ENCODE measurements at regions not wholly inside any gene's neighbourhood (a gene's known extent, or its start where the extent isn't known, plus 50 kb on each side); places are given as distances from the start of the nearest gene placed in this dataset.

DNA sequence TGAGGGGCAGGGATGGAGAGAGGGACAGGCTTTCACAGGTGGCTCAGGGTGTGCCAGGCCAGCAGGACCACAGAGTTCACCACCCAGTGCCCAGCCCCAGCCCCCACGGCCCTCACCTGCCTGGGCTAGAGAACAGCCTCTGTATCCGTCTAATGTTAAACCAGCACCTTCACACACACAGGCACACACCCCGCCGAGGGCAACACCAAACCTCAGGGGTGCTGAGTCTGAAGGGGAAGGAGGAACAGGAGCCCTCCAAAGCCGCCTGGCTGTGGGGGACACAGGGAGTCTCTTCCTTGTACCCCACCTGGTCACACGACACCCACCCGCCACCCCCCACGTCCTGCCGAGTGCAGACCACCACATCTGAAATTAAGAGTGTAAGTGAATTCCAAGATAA, 205.8 kb upstream of the SALL3 start:
- Histone ChIP-seq H3K4me3 (no peak overlapping the region), H3K27me3 (ENCODE audit: low read depth) (no peaks in the 10 kb centered on the region), H3K4me1 (peaks cover 4% of the 10 kb centered on the region; the same call in 1 of the 2 replicates), H3K9me3 (no peaks in the 10 kb centered on the region), H3K36me3 (replicated peaks) (no peaks in the 10 kb centered on the region)
- in situ Hi-C loops (cut with MboI; ENCODE audit: low sequenced_read_pairs) = no loop called here
- DNase-seq (ENCODE audit: low spot score in 2 of 2) = no peak

DNA sequence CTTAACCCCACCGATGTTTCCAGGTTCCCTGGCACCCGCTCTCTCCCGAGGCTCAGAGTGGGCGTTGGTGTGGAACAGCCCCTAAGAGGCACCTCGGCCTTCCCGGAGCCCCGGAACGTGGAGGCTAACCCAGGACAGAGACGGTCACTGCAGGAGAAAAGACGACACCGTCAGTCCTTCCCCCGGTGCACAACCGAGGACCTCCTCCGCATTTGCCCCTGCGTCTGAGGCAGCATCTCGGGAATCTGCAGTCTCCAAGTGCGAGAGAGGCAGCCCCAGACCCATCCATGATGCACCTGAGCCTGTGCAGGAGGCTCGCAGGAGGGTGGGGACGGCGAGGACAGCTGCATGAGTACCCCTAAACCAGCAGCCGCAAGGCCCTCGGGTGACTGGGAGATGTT, 204.9 kb upstream of the SALL3 start:
- Histone ChIP-seq H3K4me3 (no peak overlapping the region), H3K9me3 (no peaks in the 10 kb centered on the region), H3K4me1 (peaks cover 4% of the 10 kb centered on the region; the same call in 1 of the 2 replicates), H3K27me3 (ENCODE audit: low read depth) (no peaks in the 10 kb centered on the region), H3K36me3 (replicated peaks) (no peaks in the 10 kb centered on the region)
- DNase-seq (ENCODE audit: low spot score in 2 of 2) = no peak
- in situ Hi-C loops (cut with MboI; ENCODE audit: low sequenced_read_pairs) = no loop called here

GRCh38 chr18:78776151-78776550, 203.5 kb upstream of the SALL3 start:
- in situ Hi-C loops (cut with MboI; ENCODE audit: low sequenced_read_pairs) = no loop called here
- Histone ChIP-seq H3K4me3 (no peak overlapping the region), H3K9me3 (no peaks in the 10 kb centered on the region), H3K27me3 (ENCODE audit: low read depth) (no peaks in the 10 kb centered on the region), H3K36me3 (replicated peaks) (no peaks in the 10 kb centered on the region), H3K4me1 (peaks cover 4% of the 10 kb centered on the region; the same call in 1 of the 2 replicates)
- no peak for DNase-seq (ENCODE audit: low spot score in 2 of 2)

GRCh38 chr18:78776706-78777285, 202.8 kb upstream of the SALL3 start:
- DNase-seq (ENCODE audit: low spot score in 2 of 2) = no peak
- H3K36me3 ChIP-seq (replicated peaks) = no peaks in the 10 kb centered on the region
- H3K9me3 ChIP-seq = no peaks in the 10 kb centered on the region
- in situ Hi-C loops (cut with MboI; ENCODE audit: low sequenced_read_pairs) = no loop called here
- peaks cover 4% of the 10 kb centered on the region; the same call in 1 of the 2 replicates for H3K4me1 ChIP-seq
- no peak overlapping the region for H3K4me3 ChIP-seq
- no peaks in the 10 kb centered on the region for H3K27me3 ChIP-seq (ENCODE audit: low read depth)

- Histone ChIP-seq H3K27me3 (ENCODE audit: low read depth) (no peaks in the 10 kb centered on the region), H3K9me3 (no peaks in the 10 kb centered on the region), H3K36me3 (replicated peaks) (no peaks in the 10 kb centered on the region), H3K4me3 (no peak overlapping the region), H3K4me1 (peaks cover 4% of the 10 kb centered on the region; the same call in 1 of the 2 replicates)
- in situ Hi-C loops (cut with MboI; ENCODE audit: low sequenced_read_pairs) = no loop called here
- no peak for DNase-seq (ENCODE audit: low spot score in 2 of 2)
These were observed 201.6 kb upstream of the SALL3 start for GRCh38 chr18:78777992-78778391.

DNA sequence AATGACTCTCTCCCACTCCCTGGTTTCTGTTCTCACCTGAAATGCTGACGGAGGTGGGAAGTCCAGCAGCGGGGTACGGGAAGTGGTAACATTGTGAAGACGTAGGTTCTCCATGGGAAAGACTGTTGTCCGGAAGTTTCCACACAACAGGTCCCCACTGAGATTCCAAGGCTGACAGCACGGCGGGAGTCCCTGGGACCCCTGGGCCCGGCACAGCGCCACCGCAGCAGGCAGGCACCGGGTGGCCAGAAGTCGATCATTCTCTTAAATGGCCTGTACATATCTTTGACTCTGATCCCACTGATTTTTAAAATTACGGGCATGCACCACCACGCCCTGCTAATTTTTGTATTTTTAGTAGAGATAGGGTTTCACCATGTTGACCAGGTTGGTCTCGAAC, 201.0 kb upstream of the SALL3 start:
- H3K27me3 ChIP-seq (ENCODE audit: low read depth) = no peaks in the 10 kb centered on the region
- H3K4me3 ChIP-seq = no peak overlapping the region
- in situ Hi-C loops (cut with MboI; ENCODE audit: low sequenced_read_pairs) = no loop called here
- no peaks in the 10 kb centered on the region for H3K36me3 ChIP-seq (replicated peaks)
- H3K4me1 ChIP-seq = peaks cover 4% of the 10 kb centered on the region; the same call in 1 of the 2 replicates
- no peak for DNase-seq (ENCODE audit: low spot score in 2 of 2)
- H3K9me3 ChIP-seq = no peaks in the 10 kb centered on the region

- Histone ChIP-seq H3K27me3 (ENCODE audit: low read depth) (no peaks in the 10 kb centered on the region), H3K36me3 (replicated peaks) (no peaks in the 10 kb centered on the region), H3K4me1 (no peaks in the 10 kb centered on the region), H3K9me3 (no peaks in the 10 kb centered on the region), H3K4me3 (no peak overlapping the region)
- DNase-seq (ENCODE audit: low spot score in 2 of 2) = no peak
- in situ Hi-C loops (cut with MboI; ENCODE audit: low sequenced_read_pairs) = no loop called here
These were observed 199.5 kb upstream of the SALL3 start for GRCh38 chr18:78779996-78780718.

- Histone ChIP-seq H3K4me1 (no peaks in the 10 kb centered on the region), H3K27me3 (ENCODE audit: low read depth) (no peaks in the 10 kb centered on the region), H3K36me3 (replicated peaks) (no peaks in the 10 kb centered on the region), H3K9me3 (no peaks in the 10 kb centered on the region), H3K4me3 (no peak overlapping the region)
- no peak for DNase-seq (ENCODE audit: low spot score in 2 of 2)
- in situ Hi-C loops (cut with MboI; ENCODE audit: low sequenced_read_pairs) = no loop called here
These were observed 198.7 kb upstream of the SALL3 start for GRCh38 chr18:78780719-78781600.

GRCh38 chr18:78781601-78781960, 198.0 kb upstream of the SALL3 start:
- Histone ChIP-seq H3K27me3 (ENCODE audit: low read depth) (no peaks in the 10 kb centered on the region), H3K4me1 (no peaks in the 10 kb centered on the region)
- in situ Hi-C loops (cut with MboI; ENCODE audit: low sequenced_read_pairs) = no loop called here

GRCh38 chr18:78782951-78783563, 196.6 kb upstream of the SALL3 start:
- Histone ChIP-seq H3K4me1 (no peaks in the 10 kb centered on the region), H3K27me3 (ENCODE audit: low read depth) (no peaks in the 10 kb centered on the region), H3K36me3 (replicated peaks) (no peaks in the 10 kb centered on the region), H3K4me3 (no peak overlapping the region), H3K9me3 (no peaks in the 10 kb centered on the region)
- in situ Hi-C loops (cut with MboI; ENCODE audit: low sequenced_read_pairs) = no loop called here
- DNase-seq (ENCODE audit: low spot score in 2 of 2) = no peak

More at GRCh38 chr18:78781601-78781960, 198.0 kb upstream of the SALL3 start:
- DNase-seq (ENCODE audit: low spot score in 2 of 2) = no peak
- Histone ChIP-seq H3K9me3 (no peaks in the 10 kb centered on the region), H3K36me3 (replicated peaks) (no peaks in the 10 kb centered on the region), H3K4me3 (no peak overlapping the region)

DNA sequence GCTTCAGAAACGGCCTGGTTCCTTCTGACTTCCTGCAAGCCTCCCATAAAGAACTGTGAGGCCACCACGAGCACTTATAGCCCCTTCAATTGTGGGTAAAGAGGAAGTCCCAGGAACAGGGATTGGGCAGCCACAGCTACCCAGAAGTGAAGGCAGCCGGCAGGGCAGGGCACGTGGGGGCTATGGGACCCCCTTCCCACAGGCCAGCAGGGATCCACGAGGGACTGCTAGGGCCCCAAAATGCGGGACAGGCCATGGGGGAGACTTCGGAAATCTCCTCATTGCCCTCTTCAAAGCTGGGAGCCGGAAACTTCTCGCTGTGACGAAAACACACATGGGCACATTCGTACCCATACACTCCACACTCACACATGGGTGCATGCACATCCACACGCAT, 196.1 kb upstream of the SALL3 start:
- Histone ChIP-seq H3K36me3 (replicated peaks) (no peaks in the 10 kb centered on the region), H3K9me3 (no peaks in the 10 kb centered on the region), H3K27me3 (ENCODE audit: low read depth) (no peaks in the 10 kb centered on the region), H3K4me3 (no peak overlapping the region), H3K4me1 (no peaks in the 10 kb centered on the region)
- in situ Hi-C loops (cut with MboI; ENCODE audit: low sequenced_read_pairs) = no loop called here
- DNase-seq (ENCODE audit: low spot score in 2 of 2) = no peak

GRCh38 chr18:78784861-78785260, 194.8 kb upstream of the SALL3 start:
- no peaks in the 10 kb centered on the region for H3K9me3 ChIP-seq
- in situ Hi-C loops (cut with MboI; ENCODE audit: low sequenced_read_pairs) = no loop called here
- DNase-seq (ENCODE audit: low spot score in 2 of 2) = no peak
- no peaks in the 10 kb centered on the region for H3K4me1 ChIP-seq
- H3K36me3 ChIP-seq (replicated peaks) = no peaks in the 10 kb centered on the region
- H3K27me3 ChIP-seq (ENCODE audit: low read depth) = no peaks in the 10 kb centered on the region
- H3K4me3 ChIP-seq = no peak overlapping the region

DNA sequence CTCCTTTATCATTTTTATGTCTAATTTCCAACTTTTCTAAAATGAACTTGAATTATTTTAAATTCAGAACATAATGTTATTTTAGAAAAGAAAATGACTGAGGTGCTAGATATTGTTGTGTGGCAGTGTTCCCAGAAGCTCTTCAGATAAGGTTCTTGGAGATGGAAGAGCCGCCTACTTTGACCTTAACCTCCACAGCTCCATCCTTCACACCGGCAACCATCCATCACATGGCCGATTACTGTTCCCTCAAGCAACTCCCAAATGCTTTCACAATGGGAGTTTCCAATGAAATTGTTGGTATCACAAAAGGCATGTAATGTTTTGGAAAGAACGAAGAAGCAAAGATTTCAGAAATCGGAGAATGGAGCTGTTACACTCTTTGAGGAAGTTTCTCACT, 193.9 kb upstream of the SALL3 start:
- no peak overlapping the region for H3K4me3 ChIP-seq
- H3K36me3 ChIP-seq (replicated peaks) = no peaks in the 10 kb centered on the region
- no peaks in the 10 kb centered on the region for H3K27me3 ChIP-seq (ENCODE audit: low read depth)
- H3K4me1 ChIP-seq = no peaks in the 10 kb centered on the region
- no peaks in the 10 kb centered on the region for H3K9me3 ChIP-seq
- in situ Hi-C loops (cut with MboI; ENCODE audit: low sequenced_read_pairs) = no loop called here
- no peak for DNase-seq (ENCODE audit: low spot score in 2 of 2)

DNA sequence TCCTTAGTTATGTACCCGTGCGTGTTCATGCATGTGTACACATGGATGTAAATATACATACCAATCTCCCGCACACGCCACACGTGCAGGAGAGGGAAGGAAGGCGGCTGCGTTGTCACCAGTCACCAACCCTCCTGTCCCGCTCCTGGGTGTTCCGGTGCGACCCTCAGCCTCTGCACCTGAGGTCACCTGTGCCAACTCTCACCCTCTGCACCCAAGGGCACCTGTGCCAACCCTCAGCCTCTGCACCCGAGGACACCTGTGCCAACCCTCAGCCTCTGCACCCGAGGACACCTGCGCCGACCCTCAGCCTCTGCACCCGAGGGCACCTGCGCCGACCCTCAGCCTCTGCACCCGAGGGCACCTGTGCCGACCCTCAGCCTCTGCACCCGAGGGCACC, 192.8 kb upstream of the SALL3 start:
- Histone ChIP-seq H3K27me3 (ENCODE audit: low read depth) (no peaks in the 10 kb centered on the region), H3K4me1 (no peaks in the 10 kb centered on the region), H3K4me3 (no peak overlapping the region), H3K36me3 (replicated peaks) (no peaks in the 10 kb centered on the region), H3K9me3 (no peaks in the 10 kb centered on the region)
- in situ Hi-C loops (cut with MboI; ENCODE audit: low sequenced_read_pairs) = no loop called here
- DNase-seq (ENCODE audit: low spot score in 2 of 2) = no peak
